Tibial nerve (tissue), 4 donors: ENCODE measurements at regions not wholly inside any gene's neighbourhood (a gene's known extent, or its start where the extent isn't known, plus 50 kb on each side); places are given as distances from the start of the nearest gene placed in this dataset.

ENCODE experiments used
- EP300 ChIP-seq, 2 donors: sonication (generic); formaldehyde crosslinking; IDR thresholded peaks; one replicate each; pipeline ENCODE4 v1.6.1; 2017; ENCODE audit warnings: antibody characterized with exemption in 2 of 2, mild to moderate bottlenecking in 1 of 2
- TF ChIP-seq, protein P1 (sequence below), 5 experiments: fragments of 200-600 bp in 3 of 5; fragments of 450-650 bp in 2 of 5; sonication (generic) in 3 of 5; IDR thresholded peaks; one replicate each; pipeline ENCODE4 v1.5.1; 2016 to 2019; ENCODE audit warnings: antibody characterized with exemption in 5 of 5, mild to moderate bottlenecking in 3 of 5, moderate library complexity in 2 of 5

DNA sequence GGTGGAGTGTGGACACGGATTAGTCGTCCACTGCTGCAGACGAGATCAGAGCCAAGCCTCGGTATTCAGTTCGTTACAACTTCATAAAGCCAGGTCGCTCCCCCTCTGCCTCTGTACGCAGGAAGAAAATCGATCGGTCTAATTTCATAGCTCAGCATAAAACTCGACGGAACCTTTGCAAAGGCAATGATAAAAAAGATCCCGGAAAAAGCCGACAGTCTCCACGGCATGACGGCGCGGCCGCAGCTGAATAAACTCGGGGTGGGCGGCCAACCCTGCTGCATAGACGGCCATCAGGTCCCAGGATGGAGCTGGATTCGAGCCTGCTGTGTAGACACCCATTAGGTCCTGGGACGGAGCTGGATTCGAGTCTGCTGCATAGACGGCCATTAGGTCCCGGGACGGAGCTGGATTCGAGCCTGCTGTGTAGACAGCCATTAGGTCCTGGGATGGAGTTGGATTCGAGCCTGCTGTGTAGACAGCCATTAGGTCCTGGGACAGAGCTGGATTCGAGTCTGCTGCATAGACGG is 113.8 kb upstream of the PPP2R3B start:
- TF ChIP-seq, protein P1, sequence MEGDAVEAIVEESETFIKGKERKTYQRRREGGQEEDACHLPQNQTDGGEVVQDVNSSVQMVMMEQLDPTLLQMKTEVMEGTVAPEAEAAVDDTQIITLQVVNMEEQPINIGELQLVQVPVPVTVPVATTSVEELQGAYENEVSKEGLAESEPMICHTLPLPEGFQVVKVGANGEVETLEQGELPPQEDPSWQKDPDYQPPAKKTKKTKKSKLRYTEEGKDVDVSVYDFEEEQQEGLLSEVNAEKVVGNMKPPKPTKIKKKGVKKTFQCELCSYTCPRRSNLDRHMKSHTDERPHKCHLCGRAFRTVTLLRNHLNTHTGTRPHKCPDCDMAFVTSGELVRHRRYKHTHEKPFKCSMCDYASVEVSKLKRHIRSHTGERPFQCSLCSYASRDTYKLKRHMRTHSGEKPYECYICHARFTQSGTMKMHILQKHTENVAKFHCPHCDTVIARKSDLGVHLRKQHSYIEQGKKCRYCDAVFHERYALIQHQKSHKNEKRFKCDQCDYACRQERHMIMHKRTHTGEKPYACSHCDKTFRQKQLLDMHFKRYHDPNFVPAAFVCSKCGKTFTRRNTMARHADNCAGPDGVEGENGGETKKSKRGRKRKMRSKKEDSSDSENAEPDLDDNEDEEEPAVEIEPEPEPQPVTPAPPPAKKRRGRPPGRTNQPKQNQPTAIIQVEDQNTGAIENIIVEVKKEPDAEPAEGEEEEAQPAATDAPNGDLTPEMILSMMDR (IDR thresholded peaks at IDR 0.05) = no peak
- TF ChIP-seq EP300 (IDR thresholded peaks at IDR 0.05) = no peak
